ENCODE measurements at regions not wholly inside any gene's neighbourhood (a gene's known extent, or its start where the extent isn't known, plus 50 kb on each side); places are given as distances from the start of the nearest gene placed in this dataset.
"Not testable (repeated sequence)": the region's sequence is repeated elsewhere in the genome, so short reads cannot be mapped to it uniquely, and the experiment has no call there.

DNA sequence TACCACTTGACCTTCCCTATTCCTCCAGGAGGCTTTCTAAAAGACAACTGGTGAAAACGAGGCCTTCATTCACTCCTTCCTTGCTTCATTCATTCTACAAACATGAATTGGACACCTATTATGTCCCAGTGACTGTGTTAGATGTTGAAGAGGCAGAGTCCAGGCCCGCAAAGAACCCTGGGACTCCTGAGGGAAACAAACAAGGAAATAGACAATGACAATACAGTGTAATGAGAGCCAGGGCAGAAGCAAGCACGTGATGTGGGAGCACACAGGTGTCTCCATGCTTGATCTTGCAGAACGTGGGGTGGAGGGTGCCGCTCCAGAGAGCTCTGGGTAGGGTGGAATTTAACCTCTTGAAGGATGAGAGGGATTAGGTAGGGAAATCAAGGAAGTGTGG lies 137.6 kb upstream of the KLF3 start:
- 79% methylated on average over 5 of the region's 5 CpGs for WGBS
- H3K9me3 ChIP-seq (ENCODE audit: control insufficient read depth, low read length) = no peaks in the 10 kb centered on the region

DNA sequence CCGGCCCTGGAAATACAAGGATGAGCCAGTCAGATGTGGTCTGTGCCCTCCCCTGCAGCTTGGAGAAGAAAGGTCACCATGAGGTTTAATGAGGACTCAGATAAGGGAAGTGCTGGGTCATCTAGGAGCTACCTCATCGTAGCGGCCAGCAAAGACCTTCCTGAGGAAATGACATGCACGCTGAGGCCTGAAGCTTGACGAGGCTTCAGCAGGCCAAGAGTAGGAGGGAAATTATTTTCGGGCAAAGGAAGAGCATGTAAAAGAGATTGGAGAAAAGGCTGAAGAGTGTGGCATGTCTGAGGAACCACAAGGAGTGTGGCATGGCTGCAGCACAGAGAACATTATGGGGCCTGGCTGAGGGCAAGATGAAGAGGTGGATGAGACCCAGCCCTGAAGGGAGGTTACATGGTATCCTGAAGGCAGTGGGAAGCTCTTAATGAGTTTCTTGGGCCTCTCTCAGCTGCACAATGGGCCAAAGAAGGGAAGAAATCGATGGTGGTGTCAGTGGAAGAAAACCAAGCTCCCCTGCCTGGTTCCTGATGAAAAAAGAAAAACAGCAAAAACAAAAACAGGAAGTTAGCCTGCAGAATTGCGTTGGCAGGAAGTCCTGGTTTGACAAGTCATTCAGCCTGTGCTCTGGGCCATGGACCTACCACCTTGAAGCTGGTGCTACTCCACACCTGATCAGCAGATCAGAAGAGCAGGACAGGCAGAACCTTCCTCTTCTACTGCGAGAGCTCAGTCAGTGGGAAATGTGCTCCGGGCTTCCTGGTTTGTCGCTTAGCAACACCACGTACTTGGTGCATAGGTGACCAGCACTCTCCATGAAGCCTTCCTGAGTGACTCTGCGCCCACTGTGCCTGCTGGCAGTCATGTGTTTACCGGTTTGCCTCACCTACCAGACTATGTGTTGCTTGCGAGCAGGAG lies 134.5 kb upstream of the KLF3 start:
- Histone ChIP-seq H3K9me3 (ENCODE audit: control insufficient read depth, low read length) (no peaks in the 10 kb centered on the region), H3K27ac (ENCODE audit: low read length) (no peak overlapping the region), H3K4me3 (ENCODE audit: low read length) (no peak overlapping the region), H3K4me1 (ENCODE audit: control insufficient read depth, insufficient read depth, low read length) (peaks cover 3% of the 10 kb centered on the region), H3K27me3 (ENCODE audit: control insufficient read depth, insufficient read depth) (no peaks in the 10 kb centered on the region)
- intact Hi-C loops (cut with DNase I) = no loop called here
- 68% methylated on average over 15 of the region's 15 CpGs for WGBS
- DNase-seq = peak in 2 of 3 donors; percentile 11 to 49
- ATAC-seq = peak; percentile 57 to 80

More for the DNA sequence above, 137.6 kb upstream of the KLF3 start:
- H3K4me3 ChIP-seq (ENCODE audit: low read length) = no peak overlapping the region
- intact Hi-C loops (cut with DNase I) = no loop called here
- H3K27me3 ChIP-seq (ENCODE audit: control insufficient read depth, insufficient read depth) = no peaks in the 10 kb centered on the region
- ATAC-seq = no peak
- peaks cover 3% of the 10 kb centered on the region for H3K4me1 ChIP-seq (ENCODE audit: control insufficient read depth, insufficient read depth, low read length)
- H3K27ac ChIP-seq (ENCODE audit: low read length) = no peak overlapping the region
- DNase-seq = no peak

DNA sequence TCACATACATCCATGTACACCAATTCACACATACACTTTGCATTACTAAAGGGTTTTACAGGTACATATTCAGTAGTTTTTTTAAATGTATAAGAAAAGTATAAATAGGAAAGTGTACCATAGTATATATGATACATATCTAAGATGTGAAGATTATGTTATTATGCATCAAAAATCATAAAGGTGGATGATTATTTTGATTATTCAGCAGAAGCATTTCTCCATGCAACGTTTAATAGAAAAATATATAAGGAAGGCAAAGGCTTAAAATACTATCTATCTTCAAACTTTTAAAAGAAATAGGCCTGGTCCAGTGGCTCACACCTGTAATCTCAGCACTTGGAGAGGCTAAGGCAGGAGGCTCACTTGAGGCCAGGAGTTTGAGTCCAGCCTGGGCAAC lies 133.5 kb upstream of the KLF3 start:
- intact Hi-C loops (cut with DNase I) = no loop called here
- Histone ChIP-seq H3K9me3 (ENCODE audit: control insufficient read depth, low read length) (no peaks in the 10 kb centered on the region), H3K4me1 (ENCODE audit: control insufficient read depth, insufficient read depth, low read length) (peaks cover 3% of the 10 kb centered on the region), H3K4me3 (ENCODE audit: low read length) (no peak overlapping the region), H3K27ac (ENCODE audit: low read length) (no peak overlapping the region), H3K27me3 (ENCODE audit: control insufficient read depth, insufficient read depth) (no peaks in the 10 kb centered on the region)
- 88% methylated on average over 1 of the region's 1 CpG for WGBS
- DNase-seq (no peak), ATAC-seq (no peak)

DNA sequence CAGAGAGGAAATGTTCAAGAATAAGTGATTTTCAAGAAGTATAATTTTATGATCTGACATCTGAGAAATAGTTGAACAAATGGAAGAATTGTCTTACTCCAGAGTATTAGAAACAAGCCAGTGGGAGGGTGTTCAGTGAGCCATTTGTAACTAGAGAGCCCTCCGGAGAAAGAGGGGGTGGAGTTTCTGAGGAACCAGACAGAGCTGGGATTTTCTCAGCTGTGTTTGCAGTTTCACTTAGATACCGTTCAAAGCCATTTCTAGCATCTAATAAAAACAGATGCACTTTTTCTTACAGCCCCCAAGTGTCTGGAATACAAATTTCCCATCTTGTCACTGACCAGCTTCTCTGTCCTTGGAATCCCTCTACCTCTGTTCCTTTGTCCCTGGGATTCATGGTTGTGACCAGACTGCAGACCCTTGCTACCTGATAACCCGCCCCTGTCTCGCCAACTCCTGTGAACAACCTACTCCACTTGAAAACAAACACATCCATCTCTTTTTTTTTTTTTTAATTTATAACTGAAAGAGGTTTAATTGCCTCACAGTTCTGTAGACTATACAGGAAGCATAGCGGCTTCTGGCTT lies 132.8 kb upstream of the KLF3 start:
- DNase-seq (no peak), ATAC-seq (no peak)
- intact Hi-C loops (cut with DNase I) = no loop called here
- Histone ChIP-seq H3K9me3 (ENCODE audit: control insufficient read depth, low read length) (no peaks in the 10 kb centered on the region), H3K4me3 (ENCODE audit: low read length) (no peak overlapping the region), H3K27me3 (ENCODE audit: control insufficient read depth, insufficient read depth) (no peaks in the 10 kb centered on the region), H3K27ac (ENCODE audit: low read length) (no peak overlapping the region), H3K4me1 (ENCODE audit: control insufficient read depth, insufficient read depth, low read length) (peaks cover 3% of the 10 kb centered on the region)
- WGBS = 69% methylated on average over 5 of the region's 5 CpGs

DNA sequence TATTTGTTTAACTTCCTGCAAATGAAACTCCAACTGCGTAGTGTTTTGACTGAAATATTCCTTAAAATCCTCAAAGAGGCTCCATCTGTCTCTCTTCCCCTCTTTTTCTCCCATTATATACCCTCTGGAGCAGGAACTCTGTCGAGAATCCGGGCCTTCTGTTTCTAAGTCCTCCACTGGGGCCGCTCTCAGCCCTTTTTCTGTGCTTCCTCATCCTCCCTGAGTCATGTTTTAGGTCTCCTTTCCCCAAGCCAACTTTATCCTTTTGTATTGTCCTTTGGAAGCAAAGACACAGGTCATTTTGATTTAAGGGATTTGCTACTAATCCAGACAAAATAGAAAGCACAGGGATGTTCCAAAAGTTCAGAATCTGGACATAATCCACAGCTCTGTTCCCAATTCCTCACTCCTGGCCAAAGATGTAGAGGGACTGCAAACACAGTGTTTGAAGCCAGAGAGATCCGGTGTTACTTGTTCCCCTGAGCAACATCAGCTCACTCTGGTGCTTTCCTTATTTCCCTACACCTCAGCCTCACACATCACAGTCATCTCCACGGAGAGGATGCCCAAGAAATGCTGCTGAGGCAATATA lies 131.0 kb upstream of the KLF3 start:
- intact Hi-C loops (cut with DNase I) = no loop called here
- Histone ChIP-seq H3K27me3 (ENCODE audit: control insufficient read depth, insufficient read depth) (no peaks in the 10 kb centered on the region), H3K9me3 (ENCODE audit: control insufficient read depth, low read length) (no peaks in the 10 kb centered on the region), H3K4me3 (ENCODE audit: low read length) (no peak overlapping the region), H3K4me1 (ENCODE audit: control insufficient read depth, insufficient read depth, low read length) (peaks cover 3% of the 10 kb centered on the region), H3K27ac (ENCODE audit: low read length) (no peak overlapping the region)
- peak in 1 of 3 donors; percentile 46 for DNase-seq
- no peak for ATAC-seq
- 65% methylated on average over 6 of the region's 6 CpGs for WGBS

DNA sequence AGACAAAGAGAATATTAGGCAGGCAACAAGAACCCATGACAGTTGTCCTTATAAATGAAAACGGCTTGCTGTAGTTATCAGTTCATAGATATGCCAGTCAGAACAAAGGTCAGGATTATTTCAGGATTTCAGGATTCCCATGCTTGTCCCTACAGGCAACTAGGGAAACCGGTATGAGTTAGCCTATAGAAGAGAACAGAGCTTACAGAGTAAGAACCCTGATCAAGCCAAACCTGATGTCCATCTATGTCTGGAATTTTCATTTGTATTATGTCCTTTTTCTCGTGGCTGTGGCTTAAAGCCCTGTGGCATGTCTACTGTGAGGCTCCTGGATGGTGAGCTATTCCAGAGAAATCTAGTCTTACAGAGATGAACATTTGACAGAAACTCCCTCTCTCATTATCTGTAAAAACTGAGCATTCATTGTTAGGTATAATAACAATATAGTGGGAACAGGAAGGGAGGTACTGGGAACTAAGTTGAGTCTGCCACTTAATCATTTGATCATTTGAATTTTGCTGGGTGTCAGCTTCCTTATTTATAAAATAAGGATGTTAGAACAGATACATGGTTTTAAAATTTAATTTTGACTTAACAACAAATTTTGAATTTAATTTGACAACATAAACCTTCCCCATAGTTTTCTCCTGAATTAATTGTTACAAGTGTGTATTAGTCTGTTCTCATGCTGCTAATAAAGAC lies 129.5 kb upstream of the KLF3 start:
- 75% methylated on average over 3 of the region's 3 CpGs for WGBS
- Histone ChIP-seq H3K9me3 (ENCODE audit: control insufficient read depth, low read length) (no peaks in the 10 kb centered on the region), H3K4me3 (ENCODE audit: low read length) (no peak overlapping the region), H3K27me3 (ENCODE audit: control insufficient read depth, insufficient read depth) (no peaks in the 10 kb centered on the region), H3K4me1 (ENCODE audit: control insufficient read depth, insufficient read depth, low read length) (peaks cover 3% of the 10 kb centered on the region), H3K27ac (ENCODE audit: low read length) (no peak overlapping the region)
- ATAC-seq (no peak), DNase-seq (no peak)
- intact Hi-C loops (cut with DNase I) = no loop called here

DNA sequence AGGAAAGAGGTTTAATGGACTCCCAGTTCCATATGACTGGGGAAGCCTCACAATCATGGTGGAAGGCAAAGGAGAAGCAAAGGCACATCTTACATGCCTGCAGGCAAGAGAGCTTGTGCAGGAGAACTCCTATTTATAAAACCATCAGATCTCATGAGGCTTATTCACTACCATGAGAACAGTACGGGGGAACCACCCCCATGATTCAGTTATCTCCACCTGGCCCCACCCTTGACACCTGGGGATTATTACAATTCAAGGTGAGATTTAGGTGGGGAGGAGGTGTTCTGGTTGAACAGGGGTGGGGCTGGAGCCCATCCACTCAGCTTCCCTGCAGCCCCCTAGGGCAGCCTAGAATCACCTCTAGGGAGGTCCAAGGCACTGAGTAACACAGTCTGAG lies 128.9 kb upstream of the KLF3 start:
- intact Hi-C loops (cut with DNase I); ATAC-seq: not testable (repeated sequence)
- 95% methylated on average over 1 of the region's 1 CpG for WGBS

DNA sequence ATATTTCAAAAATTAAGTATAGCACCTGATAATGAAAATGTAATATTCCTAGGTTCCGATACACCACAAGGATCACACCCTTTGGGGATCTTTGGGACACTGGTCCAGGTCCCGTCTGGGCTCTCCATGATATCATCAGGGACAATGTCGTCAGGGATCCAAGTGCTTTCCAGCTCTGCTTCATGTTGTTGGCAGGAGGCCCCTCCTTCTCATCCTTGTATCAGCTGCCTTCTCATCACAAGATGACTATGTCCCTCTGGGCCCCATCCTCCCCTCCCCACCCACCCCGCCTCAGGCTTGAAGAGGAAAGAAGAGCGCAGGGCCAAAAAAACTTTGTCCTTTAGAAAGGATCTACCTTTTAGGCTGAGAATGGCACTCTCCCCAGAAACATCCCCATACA lies 128.3 kb upstream of the KLF3 start:
- Histone ChIP-seq H3K4me3 (ENCODE audit: low read length) (no peak overlapping the region), H3K9me3 (ENCODE audit: control insufficient read depth, low read length) (no peaks in the 10 kb centered on the region), H3K27me3 (ENCODE audit: control insufficient read depth, insufficient read depth) (no peaks in the 10 kb centered on the region), H3K4me1 (ENCODE audit: control insufficient read depth, insufficient read depth, low read length) (no peaks in the 10 kb centered on the region), H3K27ac (ENCODE audit: low read length) (no peak overlapping the region)
- DNase-seq = no peak
- intact Hi-C loops (cut with DNase I) = no loop called here
- WGBS = 66% methylated on average over 5 of the region's 5 CpGs
- no peak for ATAC-seq

More for the DNA sequence above, 128.9 kb upstream of the KLF3 start:
- not testable (repeated sequence) for H3K4me1 ChIP-seq (ENCODE audit: control insufficient read depth, insufficient read depth, low read length); DNase-seq; H3K9me3 ChIP-seq (ENCODE audit: control insufficient read depth, low read length); H3K27me3 ChIP-seq (ENCODE audit: control insufficient read depth, insufficient read depth); H3K27ac ChIP-seq (ENCODE audit: low read length); H3K4me3 ChIP-seq (ENCODE audit: low read length)

DNA sequence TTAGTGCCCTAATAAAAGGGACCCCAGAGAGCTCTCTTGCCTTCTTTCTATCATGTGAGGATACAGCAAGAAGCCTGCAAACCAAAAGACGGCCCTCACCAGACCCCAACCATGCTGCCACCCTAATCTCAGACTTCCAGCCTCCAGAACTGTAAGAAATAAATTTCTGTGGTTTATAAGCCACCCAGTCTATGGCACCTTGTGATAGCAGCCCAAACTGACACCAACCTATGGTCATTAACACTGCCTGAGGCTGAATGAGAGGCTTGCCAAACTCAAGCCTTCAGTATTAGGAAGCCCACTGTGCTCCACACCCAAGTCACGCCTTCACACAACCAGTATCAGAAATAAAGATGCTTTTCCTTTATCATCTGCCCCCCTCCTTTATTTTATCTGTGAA lies 127.3 kb upstream of the KLF3 start:
- Histone ChIP-seq H3K4me1 (ENCODE audit: control insufficient read depth, insufficient read depth, low read length) (no peaks in the 10 kb centered on the region), H3K27ac (ENCODE audit: low read length) (no peak overlapping the region), H3K4me3 (ENCODE audit: low read length) (no peak overlapping the region), H3K27me3 (ENCODE audit: control insufficient read depth, insufficient read depth) (no peaks in the 10 kb centered on the region), H3K9me3 (ENCODE audit: control insufficient read depth, low read length) (no peaks in the 10 kb centered on the region)
- 97% methylated on average over 2 of the region's 2 CpGs for WGBS
- DNase-seq (no peak), ATAC-seq (no peak)
- intact Hi-C loops (cut with DNase I) = no loop called here

DNA sequence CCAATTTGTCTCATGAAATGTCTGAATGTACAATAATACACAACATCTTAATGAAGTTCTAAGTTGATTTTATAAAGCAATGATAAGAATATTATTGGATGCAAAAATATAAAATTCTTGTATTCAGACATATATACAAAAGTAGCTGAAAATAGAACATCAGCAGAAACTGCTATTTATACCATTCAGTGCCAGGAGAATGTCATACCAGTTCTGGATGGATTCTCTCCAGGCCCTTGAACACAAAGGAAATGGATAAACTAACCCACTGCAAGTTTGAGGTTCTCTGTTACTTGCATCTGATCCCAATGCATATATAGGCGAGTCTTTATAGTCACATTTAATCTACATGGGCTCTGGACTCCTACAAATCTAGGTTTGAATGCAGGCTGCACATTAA lies 126.3 kb upstream of the KLF3 start:
- no peak overlapping the region for H3K27ac ChIP-seq (ENCODE audit: low read length)

DNA sequence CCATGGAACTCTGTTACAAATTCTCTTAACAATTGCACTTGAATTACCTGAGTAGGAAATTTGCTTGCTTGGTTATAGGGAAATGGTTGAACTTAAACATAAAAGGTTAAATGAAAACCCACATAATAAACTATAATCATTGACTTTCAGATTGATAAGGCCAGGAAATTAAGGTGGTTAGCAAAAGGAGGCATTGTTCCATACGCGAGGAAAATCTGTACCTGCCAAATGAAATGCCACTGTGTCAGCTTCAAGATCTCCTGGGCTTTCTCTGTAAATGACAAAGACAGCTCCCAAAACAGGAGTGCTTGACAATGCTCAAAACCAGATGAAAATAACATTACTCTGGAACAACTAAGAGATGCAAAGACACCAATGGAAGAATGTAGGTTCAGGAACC lies 125.5 kb upstream of the KLF3 start:
- ATAC-seq (no peak), DNase-seq (no peak)
- Histone ChIP-seq H3K9me3 (ENCODE audit: control insufficient read depth, low read length) (no peaks in the 10 kb centered on the region), H3K4me1 (ENCODE audit: control insufficient read depth, insufficient read depth, low read length) (no peaks in the 10 kb centered on the region), H3K4me3 (ENCODE audit: low read length) (no peak overlapping the region), H3K27me3 (ENCODE audit: control insufficient read depth, insufficient read depth) (no peaks in the 10 kb centered on the region), H3K27ac (ENCODE audit: low read length) (no peak overlapping the region)
- 92% methylated on average over 2 of the region's 2 CpGs for WGBS
- intact Hi-C loops (cut with DNase I) = no loop called here

More for the DNA sequence above, 126.3 kb upstream of the KLF3 start:
- Histone ChIP-seq H3K4me1 (ENCODE audit: control insufficient read depth, insufficient read depth, low read length) (no peaks in the 10 kb centered on the region), H3K27me3 (ENCODE audit: control insufficient read depth, insufficient read depth) (no peaks in the 10 kb centered on the region), H3K4me3 (ENCODE audit: low read length) (no peak overlapping the region), H3K9me3 (ENCODE audit: control insufficient read depth, low read length) (no peaks in the 10 kb centered on the region)
- ATAC-seq (no peak), DNase-seq (no peak)
- intact Hi-C loops (cut with DNase I) = no loop called here
- 97% methylated on average over 1 of the region's 1 CpG for WGBS

All from right cardiac atrium (tissue), 5 donors.